ENCODE measurements at regions not wholly inside any gene's neighbourhood (a gene's known extent, or its start where the extent isn't known, plus 50 kb on each side); places are given as distances from the start of the nearest gene placed in this dataset.

- H3K36me3 Mint-ChIP-seq (ENCODE audit: low read depth), result no peaks in the 10 kb centered on the region
- no peaks in the 10 kb centered on the region for H3K9me3 Mint-ChIP-seq
- no peaks in the 10 kb centered on the region for H3K27me3 Mint-ChIP-seq (ENCODE audit: low read depth)
- H3K27ac Mint-ChIP-seq (ENCODE audit: unreplicated experiment), result no peak overlapping the region
- no peak for DNase-seq (ENCODE audit: low read depth, low spot score)
- no peaks in the 10 kb centered on the region for H3K4me1 Mint-ChIP-seq
- H3K4me3 Mint-ChIP-seq, result no peak overlapping the region
- no peak for TF ChIP-seq CTCF (conservative IDR thresholded peaks at IDR 0.05)
These were observed 372.4 kb upstream of the SLIT2 start for GRCh38 chr4:19879330-19879729.

- no peak for DNase-seq (ENCODE audit: low read depth, low spot score)
- Mint-ChIP-seq H3K27me3 (ENCODE audit: low read depth) (no peaks in the 10 kb centered on the region), H3K4me1 (no peaks in the 10 kb centered on the region), H3K4me3 (no peak overlapping the region), H3K9me3 (peaks cover 4% of the 10 kb centered on the region), H3K36me3 (ENCODE audit: low read depth) (no peaks in the 10 kb centered on the region), H3K27ac (ENCODE audit: unreplicated experiment) (no peak overlapping the region)
- TF ChIP-seq CTCF (conservative IDR thresholded peaks at IDR 0.05), result no peak
These were observed 393.7 kb upstream of the SLIT2 start for GRCh38 chr4:19857991-19858390.

- no peaks in the 10 kb centered on the region for H3K36me3 Mint-ChIP-seq (ENCODE audit: low read depth)
- H3K27ac Mint-ChIP-seq (ENCODE audit: unreplicated experiment), result no peak overlapping the region
- H3K4me3 Mint-ChIP-seq, result no peak overlapping the region
- H3K4me1 Mint-ChIP-seq, result no peaks in the 10 kb centered on the region
- TF ChIP-seq CTCF (conservative IDR thresholded peaks at IDR 0.05), result no peak
- peaks cover 4% of the 10 kb centered on the region for H3K9me3 Mint-ChIP-seq
- H3K27me3 Mint-ChIP-seq (ENCODE audit: low read depth), result no peaks in the 10 kb centered on the region
- DNase-seq (ENCODE audit: low read depth, low spot score), result no peak
These were observed 394.3 kb upstream of the SLIT2 start for GRCh38 chr4:19857380-19857779.

GRCh38 chr4:19850909-19851308 is 400.8 kb upstream of the SLIT2 start:
- no peak for DNase-seq (ENCODE audit: low read depth, low spot score)
- no peak overlapping the region for H3K4me3 Mint-ChIP-seq
- no peaks in the 10 kb centered on the region for H3K36me3 Mint-ChIP-seq (ENCODE audit: low read depth)
- H3K27ac Mint-ChIP-seq (ENCODE audit: unreplicated experiment), result no peak overlapping the region
- TF ChIP-seq CTCF (conservative IDR thresholded peaks at IDR 0.05), result no peak
- no peaks in the 10 kb centered on the region for H3K27me3 Mint-ChIP-seq (ENCODE audit: low read depth)
- H3K4me1 Mint-ChIP-seq, result no peaks in the 10 kb centered on the region
- peaks cover 12% of the 10 kb centered on the region for H3K9me3 Mint-ChIP-seq

- H3K4me1 Mint-ChIP-seq, result peaks cover 19% of the 10 kb centered on the region
- TF ChIP-seq CTCF (conservative IDR thresholded peaks at IDR 0.05), result no peak
- no peaks in the 10 kb centered on the region for H3K27me3 Mint-ChIP-seq (ENCODE audit: low read depth)
- DNase-seq (ENCODE audit: low read depth, low spot score), result no peak
- H3K36me3 Mint-ChIP-seq (ENCODE audit: low read depth), result no peaks in the 10 kb centered on the region
- H3K27ac Mint-ChIP-seq (ENCODE audit: unreplicated experiment), result no peak overlapping the region
- H3K9me3 Mint-ChIP-seq, result peaks cover 2% of the 10 kb centered on the region
- H3K4me3 Mint-ChIP-seq, result no peak overlapping the region
These were observed 407.3 kb upstream of the SLIT2 start for GRCh38 chr4:19844446-19844845.

- TF ChIP-seq CTCF (conservative IDR thresholded peaks at IDR 0.05), result no peak
- no peak overlapping the region for H3K27ac Mint-ChIP-seq (ENCODE audit: unreplicated experiment)
These were observed 409.2 kb upstream of the SLIT2 start for GRCh38 chr4:19842471-19842870.

More at GRCh38 chr4:19842471-19842870, 409.2 kb upstream of the SLIT2 start:
- no peak overlapping the region for H3K4me3 Mint-ChIP-seq
- no peak for DNase-seq (ENCODE audit: low read depth, low spot score)
- peaks cover 19% of the 10 kb centered on the region for H3K4me1 Mint-ChIP-seq
- no peaks in the 10 kb centered on the region for H3K36me3 Mint-ChIP-seq (ENCODE audit: low read depth)
- peaks cover 2% of the 10 kb centered on the region for H3K9me3 Mint-ChIP-seq
- H3K27me3 Mint-ChIP-seq (ENCODE audit: low read depth), result no peaks in the 10 kb centered on the region
